Rectal smooth muscle tissue (tissue), 1 donor: ENCODE measurements at regions not wholly inside any gene's neighbourhood (a gene's known extent, or its start where the extent isn't known, plus 50 kb on each side); places are given as distances from the start of the nearest gene placed in this dataset.

Experiments
- H3K27ac ChIP-seq: one replicate; pipeline ENCODE4 v1.7.0; 2013; ENCODE audit warnings: low read depth, low read length, inconsistent platforms
- H3K27me3 ChIP-seq: one replicate; pipeline ENCODE4 v1.7.0; 2013; ENCODE audit warnings: low read length; ENCODE audit not compliant: control insufficient read depth, insufficient read depth
- H3K36me3 ChIP-seq: one replicate; pipeline ENCODE4 v1.7.0; 2013; ENCODE audit warnings: low read length; ENCODE audit not compliant: control insufficient read depth, insufficient read depth
- H3K4me1 ChIP-seq: one replicate; pipeline ENCODE4 v1.7.0; 2013; ENCODE audit warnings: low read length; ENCODE audit not compliant: control insufficient read depth, insufficient read depth
- H3K4me3 ChIP-seq: one replicate; pipeline ENCODE4 v1.7.0; 2013; ENCODE audit warnings: low read length
- H3K9ac ChIP-seq: one replicate; pipeline ENCODE4 v1.7.0; 2013; ENCODE audit warnings: low read length

- H3K27ac ChIP-seq, result no peak overlapping the region
- no peak overlapping the region for H3K9ac ChIP-seq
- H3K27me3 ChIP-seq, result no peaks in the 10 kb centered on the region
- H3K36me3 ChIP-seq, result no peaks in the 10 kb centered on the region
- no peaks in the 10 kb centered on the region for H3K4me1 ChIP-seq
- H3K4me3 ChIP-seq, result no peak overlapping the region
Measured at GRCh38 chr15:96750361-96750760, 419.9 kb downstream of the NR2F2 start.

GRCh38 chr15:96756146-96756545 lies 425.6 kb downstream of the NR2F2 start:
- H3K27me3 ChIP-seq, result no peaks in the 10 kb centered on the region

DNA sequence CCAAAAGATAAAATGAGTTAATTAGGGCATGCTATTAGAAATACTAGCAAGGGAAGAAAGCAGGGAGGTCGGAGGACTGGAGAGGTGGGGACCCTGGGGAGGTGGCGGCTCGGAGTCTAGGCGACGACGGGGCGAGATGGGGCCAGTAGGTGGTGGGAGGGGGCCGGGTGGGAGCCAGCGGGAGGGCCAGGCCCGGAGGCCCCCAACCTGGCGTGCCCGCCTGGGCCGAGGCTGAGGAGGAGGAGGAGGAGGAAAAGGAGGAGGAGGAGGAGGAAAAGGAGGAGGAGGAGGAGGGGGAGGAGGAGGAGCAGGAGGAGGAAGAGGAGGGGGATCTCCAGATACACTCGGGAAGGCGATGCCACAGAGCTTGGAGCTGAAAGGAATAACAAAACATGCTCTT lies 426.2 kb downstream of the NR2F2 start:
- no peaks in the 10 kb centered on the region for H3K4me1 ChIP-seq
- H3K9ac ChIP-seq, result no peak overlapping the region

More at GRCh38 chr15:96756146-96756545, 425.6 kb downstream of the NR2F2 start:
- Histone ChIP-seq H3K4me3 (no peak overlapping the region), H3K4me1 (no peaks in the 10 kb centered on the region), H3K36me3 (no peaks in the 10 kb centered on the region), H3K27ac (no peak overlapping the region), H3K9ac (no peak overlapping the region)

DNA sequence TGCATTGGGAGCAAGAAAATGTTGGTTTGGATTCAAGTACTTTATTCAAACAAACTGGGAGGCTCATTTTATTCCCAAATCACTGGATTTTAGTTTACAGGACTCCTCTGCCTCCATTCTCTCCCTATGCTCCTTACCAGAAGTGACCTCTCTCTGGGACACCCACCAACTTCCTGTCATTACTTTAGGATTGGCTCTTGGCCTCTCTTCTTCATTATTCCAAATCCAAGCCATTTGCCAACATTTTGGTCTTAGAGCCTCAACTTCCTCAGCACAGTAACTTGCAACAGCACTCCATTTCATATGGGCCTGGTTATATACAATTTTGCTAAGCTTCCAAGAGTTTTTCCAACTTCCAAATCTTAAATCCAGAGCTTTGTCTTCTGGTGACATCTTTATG lies 432.1 kb downstream of the NR2F2 start:
- Histone ChIP-seq H3K9ac (no peak overlapping the region), H3K36me3 (no peaks in the 10 kb centered on the region), H3K27ac (no peak overlapping the region), H3K4me3 (no peak overlapping the region), H3K27me3 (no peaks in the 10 kb centered on the region), H3K4me1 (no peaks in the 10 kb centered on the region)

More for the DNA sequence above, 426.2 kb downstream of the NR2F2 start:
- no peak overlapping the region for H3K4me3 ChIP-seq
- no peaks in the 10 kb centered on the region for H3K27me3 ChIP-seq
- no peak overlapping the region for H3K27ac ChIP-seq
- H3K36me3 ChIP-seq, result no peaks in the 10 kb centered on the region

- no peaks in the 10 kb centered on the region for H3K36me3 ChIP-seq
- no peaks in the 10 kb centered on the region for H3K27me3 ChIP-seq
- no peak overlapping the region for H3K4me3 ChIP-seq
- H3K9ac ChIP-seq, result no peak overlapping the region
- no peaks in the 10 kb centered on the region for H3K4me1 ChIP-seq
- H3K27ac ChIP-seq, result no peak overlapping the region
Measured at GRCh38 chr15:96764501-96764900, 434.0 kb downstream of the NR2F2 start.

- no peaks in the 10 kb centered on the region for H3K36me3 ChIP-seq
- no peak overlapping the region for H3K9ac ChIP-seq
- no peaks in the 10 kb centered on the region for H3K4me1 ChIP-seq
- no peak overlapping the region for H3K27ac ChIP-seq
- H3K27me3 ChIP-seq, result no peaks in the 10 kb centered on the region
- no peak overlapping the region for H3K4me3 ChIP-seq
Measured at GRCh38 chr15:96764946-96765345, 434.4 kb downstream of the NR2F2 start.

GRCh38 chr15:96766366-96766765 lies 435.9 kb downstream of the NR2F2 start:
- no peak overlapping the region for H3K27ac ChIP-seq
- H3K27me3 ChIP-seq, result no peaks in the 10 kb centered on the region
- H3K9ac ChIP-seq, result no peak overlapping the region
- no peaks in the 10 kb centered on the region for H3K36me3 ChIP-seq
- H3K4me3 ChIP-seq, result no peak overlapping the region
- H3K4me1 ChIP-seq, result no peaks in the 10 kb centered on the region

DNA sequence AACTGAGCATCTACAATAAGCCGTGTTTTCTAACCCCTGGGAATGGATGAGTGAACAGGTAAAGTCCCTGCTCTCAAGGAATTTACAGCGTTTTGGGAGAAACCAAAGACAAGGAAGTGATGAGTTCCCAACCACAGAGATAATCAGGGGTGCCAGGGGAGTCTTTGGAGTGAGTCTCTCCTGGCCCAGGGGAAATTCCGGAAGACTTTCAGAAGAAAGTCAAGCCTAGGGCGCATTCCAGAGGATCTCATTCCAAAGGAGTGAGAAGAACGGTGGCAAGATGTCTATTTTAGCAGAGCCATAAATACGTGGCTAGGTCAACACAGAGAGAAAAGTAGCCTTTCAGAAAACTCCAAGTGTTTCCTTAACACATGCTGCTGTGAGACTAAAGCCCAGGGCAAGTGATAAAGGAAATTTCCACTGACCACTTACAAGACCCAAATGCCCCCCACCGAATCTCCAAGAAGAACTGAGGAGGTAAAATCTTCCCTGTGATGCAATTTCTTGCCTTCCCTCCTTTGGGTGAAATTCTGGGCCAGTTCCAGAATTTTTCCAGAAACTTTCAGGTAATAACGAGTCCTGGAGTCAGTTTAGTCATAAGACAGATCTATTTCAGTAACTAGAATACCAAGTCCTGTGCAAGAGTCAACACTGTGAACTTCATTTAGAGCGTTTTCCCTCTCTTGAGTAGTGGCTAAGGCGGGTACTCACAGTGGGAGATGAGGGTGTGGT lies 437.4 kb downstream of the NR2F2 start:
- Histone ChIP-seq H3K27ac (no peak overlapping the region), H3K9ac (no peak overlapping the region), H3K36me3 (no peaks in the 10 kb centered on the region), H3K4me1 (no peaks in the 10 kb centered on the region), H3K27me3 (no peaks in the 10 kb centered on the region), H3K4me3 (no peak overlapping the region)

DNA sequence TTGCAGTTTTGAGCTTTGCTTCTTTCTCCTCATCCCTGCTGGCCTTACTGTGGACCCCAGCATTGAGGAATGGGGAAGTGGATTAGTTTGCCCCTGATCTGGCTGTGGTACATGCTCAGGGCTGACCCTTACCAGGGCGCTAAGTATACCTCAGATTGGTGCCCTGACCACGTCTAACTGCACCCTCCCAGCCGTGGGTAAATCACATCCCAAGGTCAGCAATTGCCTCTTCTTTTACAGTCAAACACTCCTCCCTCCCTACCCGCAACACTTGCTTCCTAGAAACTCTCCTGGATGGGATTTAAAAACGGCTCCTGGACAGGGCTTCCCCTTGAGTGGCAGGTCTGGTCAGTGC lies 437.9 kb downstream of the NR2F2 start:
- H3K4me3 ChIP-seq, result no peak overlapping the region

GRCh38 chr15:96771035-96771434 lies 440.5 kb downstream of the NR2F2 start:
- H3K9ac ChIP-seq, result no peak overlapping the region
- no peak overlapping the region for H3K27ac ChIP-seq
- H3K4me3 ChIP-seq, result no peak overlapping the region
- no peaks in the 10 kb centered on the region for H3K4me1 ChIP-seq
- no peaks in the 10 kb centered on the region for H3K36me3 ChIP-seq
- H3K27me3 ChIP-seq, result no peaks in the 10 kb centered on the region

More for the DNA sequence above, 437.9 kb downstream of the NR2F2 start:
- no peak overlapping the region for H3K27ac ChIP-seq
- H3K36me3 ChIP-seq, result no peaks in the 10 kb centered on the region
- no peaks in the 10 kb centered on the region for H3K4me1 ChIP-seq
- H3K27me3 ChIP-seq, result no peaks in the 10 kb centered on the region
- no peak overlapping the region for H3K9ac ChIP-seq

DNA sequence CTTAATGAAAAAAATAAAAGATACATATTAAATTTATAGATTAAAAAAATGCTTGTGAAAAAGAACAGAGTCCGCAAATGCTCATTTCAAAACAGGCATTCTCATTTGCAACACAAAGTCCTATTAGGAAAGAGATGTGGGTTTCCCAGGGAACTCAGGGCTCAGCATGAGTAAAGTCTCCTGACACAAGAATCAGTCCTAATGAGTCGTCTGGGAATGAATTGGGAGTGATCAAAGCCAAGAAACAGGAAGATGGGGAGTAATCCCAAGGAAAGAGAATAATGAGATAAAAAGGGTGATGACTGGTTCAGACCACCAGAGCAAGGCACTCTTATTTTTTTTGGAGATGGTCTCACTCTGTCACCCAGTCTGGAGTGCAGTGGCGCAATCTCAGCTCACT lies 443.7 kb downstream of the NR2F2 start:
- no peak overlapping the region for H3K4me3 ChIP-seq
- no peaks in the 10 kb centered on the region for H3K4me1 ChIP-seq
- H3K27ac ChIP-seq, result no peak overlapping the region
- no peaks in the 10 kb centered on the region for H3K36me3 ChIP-seq
- H3K9ac ChIP-seq, result no peak overlapping the region
- H3K27me3 ChIP-seq, result no peaks in the 10 kb centered on the region

DNA sequence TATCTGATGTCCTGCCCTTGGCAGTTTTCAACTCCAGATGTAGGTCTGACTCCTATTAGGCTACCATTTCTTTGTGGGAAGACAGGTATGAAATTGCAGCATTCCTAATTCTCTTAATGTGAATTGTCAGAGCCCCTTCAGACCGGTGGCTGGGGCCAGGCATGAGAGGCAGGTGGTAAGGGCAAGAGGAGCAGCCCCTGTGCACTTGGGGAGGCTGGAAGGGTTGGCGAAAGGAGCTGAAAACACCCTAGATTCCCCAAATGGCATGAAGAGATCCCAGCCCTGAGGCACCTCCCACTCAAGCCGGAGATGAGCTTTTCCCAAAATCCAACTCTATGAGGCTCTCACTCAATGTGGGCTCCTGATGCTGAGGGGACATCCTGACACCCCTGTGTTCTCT lies 453.2 kb downstream of the NR2F2 start:
- no peak overlapping the region for H3K27ac ChIP-seq
- H3K27me3 ChIP-seq, result no peaks in the 10 kb centered on the region
- H3K9ac ChIP-seq, result no peak overlapping the region
- H3K4me1 ChIP-seq, result no peaks in the 10 kb centered on the region
- no peaks in the 10 kb centered on the region for H3K36me3 ChIP-seq
- no peak overlapping the region for H3K4me3 ChIP-seq

DNA sequence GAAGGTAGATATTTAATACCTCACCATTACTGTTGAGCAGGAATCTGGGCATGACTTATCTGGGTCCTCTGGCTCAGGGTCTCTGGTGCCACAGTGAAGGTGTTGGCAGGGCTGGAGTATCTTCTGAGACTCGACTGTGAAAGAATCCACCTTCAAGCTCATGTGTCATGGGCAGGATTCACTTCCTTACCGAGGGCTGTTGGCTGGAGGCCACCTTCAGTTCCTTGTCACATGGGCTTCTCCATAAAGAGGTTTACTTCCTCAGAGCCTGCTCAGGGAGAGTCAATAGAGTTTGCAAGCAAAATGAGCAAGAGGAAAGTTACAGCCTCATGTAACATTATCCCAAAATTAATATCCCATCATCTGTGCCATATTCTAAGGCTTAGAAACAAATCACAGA lies 459.5 kb downstream of the NR2F2 start:
- no peak overlapping the region for H3K27ac ChIP-seq
- no peaks in the 10 kb centered on the region for H3K36me3 ChIP-seq
- no peak overlapping the region for H3K9ac ChIP-seq
- H3K4me1 ChIP-seq, result no peaks in the 10 kb centered on the region
- no peak overlapping the region for H3K4me3 ChIP-seq
- no peaks in the 10 kb centered on the region for H3K27me3 ChIP-seq
